ENCODE measurements at regions not wholly inside any gene's neighbourhood (a gene's known extent, or its start where the extent isn't known, plus 50 kb on each side); places are given as distances from the start of the nearest gene placed in this dataset.
"Not testable (repeated sequence)": the region's sequence is repeated elsewhere in the genome, so short reads cannot be mapped to it uniquely, and the experiment has no call there.

GRCh38 chr6:3672339-3672738 lies 79.2 kb downstream of the PXDC1 start:
- WGBS, result 55% methylated on average over 4 of the region's 4 CpGs
- H3K4me1 ChIP-seq (replicated peaks), result not testable (repeated sequence)

DNA sequence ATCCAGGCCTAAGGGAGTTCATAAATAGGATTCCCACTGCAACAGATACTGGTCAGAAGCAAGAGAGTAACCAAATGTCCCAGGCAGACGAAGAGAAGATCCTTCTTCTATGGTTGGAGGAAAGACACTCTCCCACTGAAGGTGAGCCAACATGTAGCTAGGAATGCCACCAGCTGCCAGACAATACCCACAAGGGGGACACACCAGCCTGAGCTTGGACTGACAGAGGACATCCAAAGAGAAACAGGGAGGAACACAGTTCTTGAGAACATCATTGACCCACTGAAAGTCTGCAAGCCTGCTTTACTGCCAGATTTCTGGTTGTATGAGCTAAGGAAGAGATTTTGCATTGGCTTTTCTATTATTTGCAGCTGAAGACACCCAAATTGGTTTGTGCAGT lies 80.1 kb downstream of the PXDC1 start:
- no peak overlapping the region for H3K4me3 ChIP-seq
- H3K27ac ChIP-seq, result peak overlapping the region in 1 of 2 donors; percentile 67
- no peaks in the 10 kb centered on the region for H3K27me3 ChIP-seq (replicated peaks; ENCODE audit: insufficient read depth)
- no peak for TF ChIP-seq POLR2A (IDR thresholded peaks at IDR 0.05)
- no peak for TF ChIP-seq POLR2AphosphoS5 (IDR thresholded peaks at IDR 0.05)
- no peak for TF ChIP-seq CTCF (IDR thresholded peaks at IDR 0.05)
- no peaks in the 10 kb centered on the region for H3K36me3 ChIP-seq
- no peak for DNase-seq (ENCODE audit: low spot score)
- no peaks in the 10 kb centered on the region for H3K9me3 ChIP-seq
- intact Hi-C loops (cut with DNase I), result no loop called here
- WGBS, result 95% methylated on average over 1 of the region's 1 CpG
- H3K4me1 ChIP-seq (replicated peaks), result peaks cover 4% of the 10 kb centered on the region

More at GRCh38 chr6:3672339-3672738, 79.2 kb downstream of the PXDC1 start:
- DNase-seq (ENCODE audit: low spot score); H3K9me3 ChIP-seq; H3K4me3 ChIP-seq; H3K36me3 ChIP-seq; intact Hi-C loops (cut with DNase I); H3K27me3 ChIP-seq (replicated peaks; ENCODE audit: insufficient read depth): not testable (repeated sequence)
- peak overlapping the region in 1 of 2 donors; percentile 8 for H3K27ac ChIP-seq

- TF ChIP-seq POLR2A (IDR thresholded peaks at IDR 0.05), result no peak
- TF ChIP-seq POLR2AphosphoS5 (IDR thresholded peaks at IDR 0.05), result no peak
- TF ChIP-seq CTCF (IDR thresholded peaks at IDR 0.05), result no peak
- no peaks in the 10 kb centered on the region for H3K9me3 ChIP-seq
- intact Hi-C loops (cut with DNase I), result no loop called here
- WGBS, result 86% methylated on average over 1 of the region's 1 CpG
- peaks cover 10% of the 10 kb centered on the region for H3K4me1 ChIP-seq (replicated peaks)
- H3K27me3 ChIP-seq (replicated peaks; ENCODE audit: insufficient read depth), result no peaks in the 10 kb centered on the region
- no peak for DNase-seq (ENCODE audit: low spot score)
- peak overlapping the region; percentile 59 to 67 for H3K27ac ChIP-seq
- H3K36me3 ChIP-seq, result no peaks in the 10 kb centered on the region
- H3K4me3 ChIP-seq, result no peak overlapping the region
Observed at GRCh38 chr6:3670356-3670755, 81.2 kb downstream of the PXDC1 start.

GRCh38 chr6:3669916-3670315 lies 81.6 kb downstream of the PXDC1 start:
- H3K4me1 ChIP-seq (replicated peaks), result peaks cover 14% of the 10 kb centered on the region
- TF ChIP-seq POLR2AphosphoS5 (IDR thresholded peaks at IDR 0.05), result peak; percentile 75
- no peak for TF ChIP-seq POLR2A (IDR thresholded peaks at IDR 0.05)
- TF ChIP-seq CTCF (IDR thresholded peaks at IDR 0.05), result no peak
- H3K4me3 ChIP-seq, result no peak overlapping the region
- no peaks in the 10 kb centered on the region for H3K9me3 ChIP-seq
- peak; percentile 43 for DNase-seq (ENCODE audit: low spot score)
- H3K27me3 ChIP-seq (replicated peaks; ENCODE audit: insufficient read depth), result no peaks in the 10 kb centered on the region
- peak overlapping the region; percentile 59 to 67 for H3K27ac ChIP-seq
- WGBS, result 49% methylated on average over 5 of the region's 5 CpGs
- no peaks in the 10 kb centered on the region for H3K36me3 ChIP-seq
- intact Hi-C loops (cut with DNase I), result no loop called here

DNA sequence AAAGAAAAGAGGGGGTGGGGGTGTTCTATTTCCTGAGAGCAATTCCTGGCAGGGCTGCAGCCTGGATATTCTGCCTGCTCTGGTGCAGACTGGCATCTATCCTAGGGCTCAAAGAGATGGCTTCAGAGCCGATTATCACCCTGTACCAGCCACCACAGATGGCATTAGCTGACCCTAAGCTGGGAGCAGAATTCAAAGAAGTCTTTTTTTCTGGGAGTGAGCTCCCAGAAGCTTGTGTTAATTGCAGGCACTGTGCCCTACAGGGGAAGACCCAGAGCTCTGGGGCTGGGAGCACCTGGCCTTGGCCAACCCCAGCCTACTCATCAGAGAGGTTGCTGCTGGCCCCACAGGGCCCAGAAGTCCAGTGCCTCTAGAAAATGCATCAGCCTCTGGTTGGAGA lies 85.9 kb downstream of the PXDC1 start:
- Histone ChIP-seq H3K9me3 (no peaks in the 10 kb centered on the region), H3K4me3 (no peak overlapping the region), H3K36me3 (no peaks in the 10 kb centered on the region), H3K27ac (peak overlapping the region; percentile 63 to 69), H3K27me3 (replicated peaks; ENCODE audit: insufficient read depth) (no peaks in the 10 kb centered on the region), H3K4me1 (replicated peaks) (peaks cover 11% of the 10 kb centered on the region)
- no peak for DNase-seq (ENCODE audit: low spot score)
- TF ChIP-seq CTCF (IDR thresholded peaks at IDR 0.05), result no peak
- no peak for TF ChIP-seq POLR2AphosphoS5 (IDR thresholded peaks at IDR 0.05)
- TF ChIP-seq POLR2A (IDR thresholded peaks at IDR 0.05), result no peak
- 40% methylated on average over 1 of the region's 1 CpG for WGBS
- intact Hi-C loops (cut with DNase I), result no loop called here

Measured in prostate gland (tissue), 2 donors.